GM04504 (cell line): ENCODE measurements at regions not wholly inside any gene's neighbourhood (a gene's known extent, or its start where the extent isn't known, plus 50 kb on each side); places are given as distances from the start of the nearest gene placed in this dataset.
A peak's percentile ranks its signal among the peaks of the same experiment; 100 is the strongest.
"Not testable (repeated sequence)": the region's sequence is repeated elsewhere in the genome, so short reads cannot be mapped to it uniquely, and the experiment has no call there.

Experiments
- DNase-seq: peaks from one replicate; pipeline ENCODE4 v3.0.0-alpha.2; 2012; ENCODE audit warnings: low read depth

GRCh38 chr14:71165121-71166031, 258.1 kb downstream of the PCNX1 start:
- DNase-seq, result no peak

- peak; percentile 63 for DNase-seq
These were observed 259.1 kb downstream of the PCNX1 start for GRCh38 chr14:71166180-71166837.

- DNase-seq, result not testable (repeated sequence)
These were observed 260.2 kb downstream of the PCNX1 start for GRCh38 chr14:71167325-71167950.

GRCh38 chr14:71168161-71168560, 260.9 kb downstream of the PCNX1 start:
- not testable (repeated sequence) for DNase-seq

GRCh38 chr14:71168564-71169427, 261.5 kb downstream of the PCNX1 start:
- DNase-seq, result no peak

GRCh38 chr14:71169861-71170260, 262.6 kb downstream of the PCNX1 start:
- no peak for DNase-seq

- DNase-seq, result no peak
These were observed 268.2 kb downstream of the PCNX1 start for GRCh38 chr14:71175491-71175890.

GRCh38 chr14:71179066-71179465, 271.8 kb downstream of the PCNX1 start:
- DNase-seq, result no peak

GRCh38 chr14:71180397-71180796, 273.1 kb downstream of the PCNX1 start:
- DNase-seq, result no peak

- no peak for DNase-seq
These were observed 274.1 kb downstream of the PCNX1 start for GRCh38 chr14:71181215-71182003.

GRCh38 chr14:71183876-71184689, 276.8 kb downstream of the PCNX1 start:
- no peak for DNase-seq

- no peak for DNase-seq
These were observed 278.4 kb downstream of the PCNX1 start for GRCh38 chr14:71185637-71186036.

GRCh38 chr14:71187633-71188356, 280.5 kb downstream of the PCNX1 start:
- no peak for DNase-seq

- DNase-seq, result no peak
These were observed 283.6 kb downstream of the PCNX1 start for GRCh38 chr14:71190770-71191374.

GRCh38 chr14:71193663-71194062, 286.4 kb downstream of the PCNX1 start:
- no peak for DNase-seq

- no peak for DNase-seq
These were observed 287.0 kb downstream of the PCNX1 start for GRCh38 chr14:71194251-71194650.

GRCh38 chr14:71196921-71197320, 289.7 kb downstream of the PCNX1 start:
- no peak for DNase-seq

GRCh38 chr14:71198687-71199086, 291.4 kb downstream of the PCNX1 start:
- DNase-seq, result no peak

- DNase-seq, result no peak
These were observed 294.6 kb downstream of the PCNX1 start for GRCh38 chr14:71201840-71202239.
